ENCODE measurements at regions not wholly inside any gene's neighbourhood (a gene's known extent, or its start where the extent isn't known, plus 50 kb on each side); places are given as distances from the start of the nearest gene placed in this dataset.
A peak's percentile ranks its signal among the peaks of the same experiment; 100 is the strongest.
"Not testable (repeated sequence)": the region's sequence is repeated elsewhere in the genome, so short reads cannot be mapped to it uniquely, and the experiment has no call there.

DNA sequence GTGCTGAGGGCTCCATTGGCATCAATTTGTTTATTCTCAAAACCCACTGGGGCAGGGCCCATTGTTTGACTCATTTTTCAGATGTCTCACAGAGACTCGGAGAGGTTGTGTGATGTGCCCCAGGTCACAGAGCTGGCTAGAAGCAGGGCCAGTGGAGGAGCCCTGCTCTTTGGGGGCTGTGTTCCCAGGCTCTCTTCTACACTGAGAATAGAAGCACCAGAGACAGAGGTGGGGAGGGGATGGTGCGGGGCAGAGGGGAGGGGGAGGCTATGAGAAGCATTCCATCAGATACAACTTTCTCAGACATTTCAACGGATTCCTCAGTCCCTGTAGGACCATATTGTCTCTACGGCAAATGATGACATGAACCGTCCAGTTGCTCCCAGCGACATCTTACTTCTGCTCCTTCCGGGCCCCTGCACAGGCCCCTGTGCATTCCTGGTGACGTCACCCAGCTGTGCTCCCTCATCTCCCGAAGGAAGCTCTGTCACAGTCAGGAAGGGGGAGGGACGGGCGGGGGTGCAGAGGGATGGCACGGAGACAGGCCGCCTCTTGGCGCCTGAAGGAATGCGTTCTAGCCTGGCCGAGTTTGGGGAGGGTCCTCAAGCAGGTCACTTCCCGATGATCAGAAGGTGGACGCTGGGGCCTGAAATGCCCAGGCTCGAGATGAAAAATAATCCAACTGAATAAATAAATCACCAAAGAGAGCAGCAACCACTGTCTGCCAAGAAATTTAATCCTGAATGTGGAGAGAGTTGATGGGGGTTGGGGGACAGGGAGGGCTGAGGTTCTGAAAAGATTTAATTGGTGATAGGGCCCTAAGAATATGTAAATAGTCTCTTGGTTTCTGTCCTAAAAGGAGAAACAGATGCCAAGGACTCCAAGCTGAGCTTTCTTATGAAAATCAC lies 114.1 kb downstream of the NOG start:
- POLR2A ChIA-PET = no interaction called here
- no peak for ATAC-seq (ENCODE audit: low read depth)
- no peak for DNase-seq
- H3K27me3 Mint-ChIP-seq = peaks cover 22% of the 10 kb centered on the region
- no peak overlapping the region for H3K4me3 Mint-ChIP-seq
- H3K36me3 Mint-ChIP-seq = no peaks in the 10 kb centered on the region
- no peaks in the 10 kb centered on the region for H3K4me1 Mint-ChIP-seq
- H3K9me3 Mint-ChIP-seq = no peaks in the 10 kb centered on the region
- no peak overlapping the region for H3K27ac Mint-ChIP-seq

DNA sequence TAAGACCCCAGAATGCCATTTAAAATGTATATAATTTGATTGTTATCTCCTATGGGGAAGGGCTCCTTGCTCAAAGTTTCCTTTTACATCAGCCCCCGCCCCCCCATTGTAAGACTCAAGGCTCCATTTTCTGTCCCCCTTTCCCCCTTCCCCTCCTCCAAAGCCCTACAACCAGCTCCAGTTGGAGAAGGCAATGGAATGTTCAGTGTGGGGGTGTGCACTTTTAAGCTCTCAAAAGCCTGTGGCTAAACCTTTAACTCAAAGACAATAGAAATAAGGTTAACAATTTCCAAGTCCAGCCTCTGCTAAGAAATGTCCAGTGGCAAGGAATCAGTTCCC lies 114.7 kb downstream of the NOG start:
- DNase-seq (no peak), ATAC-seq (ENCODE audit: low read depth) (no peak)
- Mint-ChIP-seq H3K9me3 (no peaks in the 10 kb centered on the region), H3K4me3 (no peak overlapping the region), H3K27me3 (peaks cover 21% of the 10 kb centered on the region), H3K36me3 (no peaks in the 10 kb centered on the region), H3K27ac (no peak overlapping the region), H3K4me1 (no peaks in the 10 kb centered on the region)
- POLR2A ChIA-PET = no interaction called here

DNA sequence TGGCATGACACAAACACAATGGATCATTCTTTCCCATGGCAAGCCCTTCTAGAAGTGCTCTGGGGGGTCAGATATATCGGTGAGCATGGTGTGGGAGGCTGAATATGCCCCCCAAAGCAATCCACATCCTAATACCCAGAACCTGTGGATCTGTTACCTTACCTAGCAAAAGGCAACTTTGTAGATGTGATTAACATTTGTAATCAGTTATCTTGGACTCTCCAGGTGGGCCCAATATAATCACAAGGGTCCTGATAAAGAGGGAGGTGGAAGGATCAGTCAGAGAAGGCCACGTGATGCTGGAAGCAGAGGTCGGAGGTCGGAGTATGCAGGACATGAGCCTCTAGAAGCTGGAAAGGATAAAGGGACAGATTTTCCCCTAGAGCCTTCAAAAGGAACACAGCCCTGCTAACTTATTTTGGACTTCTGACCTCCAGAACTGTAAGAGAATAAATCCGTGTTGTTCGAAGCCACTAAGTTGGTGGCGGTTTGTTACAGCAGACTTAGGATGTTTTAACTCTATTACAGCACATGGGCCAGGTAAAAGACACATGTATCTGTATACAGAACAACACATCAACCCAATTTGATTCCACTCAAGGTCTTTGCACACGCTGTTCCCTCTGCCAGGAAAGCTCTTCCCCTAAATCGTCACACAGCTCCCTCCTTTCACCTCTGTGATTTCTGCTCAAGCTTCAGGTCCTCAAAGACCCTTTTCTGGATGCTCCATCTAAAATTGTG lies 115.3 kb downstream of the NOG start:
- DNase-seq = no peak
- H3K27ac Mint-ChIP-seq = no peak overlapping the region
- H3K4me3 Mint-ChIP-seq = no peak overlapping the region
- ATAC-seq (ENCODE audit: low read depth) = no peak
- no peaks in the 10 kb centered on the region for H3K36me3 Mint-ChIP-seq
- no peaks in the 10 kb centered on the region for H3K4me1 Mint-ChIP-seq
- no peaks in the 10 kb centered on the region for H3K9me3 Mint-ChIP-seq
- H3K27me3 Mint-ChIP-seq = peaks cover 19% of the 10 kb centered on the region
- POLR2A ChIA-PET = no interaction called here

DNA sequence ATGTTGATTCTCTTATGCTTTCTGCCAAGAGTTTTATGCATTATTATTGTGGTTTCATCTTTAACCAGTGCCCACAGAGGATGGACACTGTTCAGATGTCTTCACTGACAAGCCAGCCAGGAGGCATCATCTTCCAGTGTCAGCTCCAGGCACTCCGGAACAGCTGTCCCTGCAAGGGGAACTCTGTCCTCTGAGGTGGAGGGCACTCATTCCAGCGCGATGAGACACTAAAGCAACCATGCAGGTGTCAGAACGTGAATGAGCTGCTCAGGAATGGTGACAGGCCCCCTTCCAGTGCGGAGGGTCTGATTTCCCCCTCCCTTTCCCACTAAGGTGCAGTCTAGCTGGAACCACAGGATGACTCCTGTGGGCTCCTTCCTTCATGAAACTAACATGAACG lies 117.5 kb downstream of the NOG start:
- Mint-ChIP-seq H3K27me3 (peaks cover 19% of the 10 kb centered on the region), H3K9me3 (no peaks in the 10 kb centered on the region), H3K4me1 (peaks cover under 1% of the 10 kb centered on the region), H3K36me3 (no peaks in the 10 kb centered on the region), H3K27ac (no peak overlapping the region), H3K4me3 (no peak overlapping the region)
- ATAC-seq (ENCODE audit: low read depth) = no peak
- POLR2A ChIA-PET = no interaction called here
- DNase-seq = no peak

DNA sequence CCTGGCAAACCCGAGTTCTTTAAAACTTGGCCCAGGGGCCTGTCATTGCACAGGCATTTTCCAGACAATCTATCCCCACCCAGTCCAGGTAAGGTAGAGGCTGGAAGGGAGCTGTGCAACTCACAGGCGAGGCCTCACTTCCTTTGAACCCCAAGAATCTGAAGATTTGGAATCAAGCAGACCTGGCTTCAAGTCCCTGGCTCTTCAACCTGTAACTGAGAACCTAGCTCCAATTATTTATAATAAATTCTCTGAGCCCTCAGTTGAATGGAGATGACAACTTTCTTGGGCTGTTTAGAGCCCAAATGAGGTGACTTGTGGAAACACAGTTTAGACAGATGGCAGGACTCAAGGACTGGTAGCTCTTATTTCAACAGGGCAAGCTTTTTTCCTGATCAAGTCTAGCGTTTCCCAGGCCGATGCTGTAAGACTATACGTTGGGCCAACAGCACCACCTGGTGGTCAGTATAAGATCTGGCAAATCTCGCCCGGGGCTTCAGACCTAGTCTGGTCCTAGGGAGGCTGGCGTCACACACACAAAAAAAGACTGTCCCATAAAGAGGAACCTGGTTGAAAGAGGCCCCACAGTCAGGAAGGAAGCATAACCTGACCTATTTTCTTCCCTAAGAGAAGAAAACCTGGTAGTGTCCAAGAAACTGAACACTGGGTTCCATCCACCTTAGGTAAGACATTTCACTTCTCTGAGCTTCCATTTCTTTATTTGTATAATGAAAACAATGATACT lies 117.9 kb downstream of the C17orf67 start:
- Mint-ChIP-seq H3K4me3 (no peak overlapping the region), H3K36me3 (no peaks in the 10 kb centered on the region), H3K9me3 (no peaks in the 10 kb centered on the region), H3K27ac (no peak overlapping the region), H3K27me3 (peaks cover 13% of the 10 kb centered on the region), H3K4me1 (peaks cover 6% of the 10 kb centered on the region)
- ATAC-seq (ENCODE audit: low read depth) (peak; percentile 88), DNase-seq (peak; percentile 60)
- POLR2A ChIA-PET = interaction anchor here (1.6 kb wide), 1 partner anchor 123 kb away, joined by 4 read pairs; the partner anchor contains the start of gene NOG

DNA sequence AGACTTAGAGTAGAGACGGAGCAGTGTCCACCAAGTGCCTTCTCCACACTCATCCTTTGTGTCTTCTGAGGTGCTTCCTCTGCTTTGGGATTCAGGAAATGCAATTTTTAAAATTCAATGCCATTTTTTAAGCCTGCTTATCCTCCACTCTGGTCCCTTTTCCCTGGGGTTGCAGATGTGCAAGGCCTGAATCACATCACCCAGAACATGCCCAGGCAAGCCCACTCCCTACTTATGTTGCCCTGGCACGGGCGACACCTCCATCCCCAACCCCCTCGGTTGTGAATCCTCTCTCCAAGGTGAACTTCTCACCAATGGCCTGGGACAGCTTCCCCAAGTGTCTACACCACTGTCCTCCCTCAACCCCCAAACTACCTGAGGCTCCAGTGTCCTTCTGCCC lies 116.2 kb downstream of the C17orf67 start:
- H3K9me3 Mint-ChIP-seq = no peaks in the 10 kb centered on the region
- peaks cover 13% of the 10 kb centered on the region for H3K27me3 Mint-ChIP-seq
- H3K4me1 Mint-ChIP-seq = peaks cover 6% of the 10 kb centered on the region
- no peak overlapping the region for H3K4me3 Mint-ChIP-seq
- H3K36me3 Mint-ChIP-seq = no peaks in the 10 kb centered on the region
- H3K27ac Mint-ChIP-seq = no peak overlapping the region
- ATAC-seq (ENCODE audit: low read depth) = no peak
- no peak for DNase-seq
- POLR2A ChIA-PET = no interaction called here

DNA sequence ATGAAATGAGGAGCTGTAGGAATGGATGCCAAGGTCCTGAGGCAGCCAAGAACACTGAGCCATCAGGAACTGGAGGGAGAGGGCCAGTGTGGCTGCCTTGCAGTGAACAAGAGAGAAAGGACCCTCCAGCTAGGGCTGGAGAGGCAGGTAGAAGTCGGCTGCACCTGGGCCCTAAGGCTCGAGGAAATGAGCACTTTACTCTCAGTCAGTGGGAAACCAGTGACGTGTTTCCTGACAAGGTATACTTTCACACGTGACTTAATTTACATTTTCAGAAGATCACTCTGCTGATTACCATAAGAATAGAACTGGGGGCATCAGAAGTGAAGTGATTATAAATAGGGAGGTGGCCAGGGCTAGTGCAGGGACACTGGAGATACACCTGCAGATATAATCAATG lies 115.2 kb downstream of the C17orf67 start:
- Mint-ChIP-seq H3K36me3 (no peaks in the 10 kb centered on the region), H3K4me3 (no peak overlapping the region), H3K4me1 (peaks cover 6% of the 10 kb centered on the region), H3K27ac (no peak overlapping the region), H3K27me3 (peaks cover 10% of the 10 kb centered on the region), H3K9me3 (no peaks in the 10 kb centered on the region)
- no peak for ATAC-seq (ENCODE audit: low read depth)
- POLR2A ChIA-PET = no interaction called here
- DNase-seq = no peak

DNA sequence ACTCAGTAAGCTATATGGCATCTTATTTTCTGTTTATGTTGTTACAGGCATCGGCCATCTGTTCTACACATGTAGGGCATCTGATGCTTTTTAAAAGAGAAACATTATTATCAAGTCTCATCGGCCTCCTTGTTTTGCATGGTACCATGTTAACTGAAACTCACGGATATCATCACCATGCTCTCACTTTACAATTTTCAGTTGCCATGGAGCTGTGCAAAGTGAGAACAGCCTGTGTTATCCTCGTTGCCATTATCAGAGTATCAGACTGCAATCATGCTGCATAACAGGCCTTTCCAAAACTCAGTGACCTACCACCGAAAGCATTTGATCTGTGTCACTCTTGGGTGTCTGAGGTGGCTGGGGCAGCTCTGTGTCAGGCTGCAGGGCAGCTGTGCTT lies 110.3 kb downstream of the C17orf67 start:
- POLR2A ChIA-PET = no interaction called here
- H3K27me3 Mint-ChIP-seq = peaks cover 5% of the 10 kb centered on the region
- no peaks in the 10 kb centered on the region for H3K36me3 Mint-ChIP-seq
- H3K27ac Mint-ChIP-seq = no peak overlapping the region
- no peak overlapping the region for H3K4me3 Mint-ChIP-seq
- H3K4me1 Mint-ChIP-seq = no peaks in the 10 kb centered on the region
- ATAC-seq (ENCODE audit: low read depth) (no peak), DNase-seq (no peak)
- H3K9me3 Mint-ChIP-seq = no peaks in the 10 kb centered on the region

DNA sequence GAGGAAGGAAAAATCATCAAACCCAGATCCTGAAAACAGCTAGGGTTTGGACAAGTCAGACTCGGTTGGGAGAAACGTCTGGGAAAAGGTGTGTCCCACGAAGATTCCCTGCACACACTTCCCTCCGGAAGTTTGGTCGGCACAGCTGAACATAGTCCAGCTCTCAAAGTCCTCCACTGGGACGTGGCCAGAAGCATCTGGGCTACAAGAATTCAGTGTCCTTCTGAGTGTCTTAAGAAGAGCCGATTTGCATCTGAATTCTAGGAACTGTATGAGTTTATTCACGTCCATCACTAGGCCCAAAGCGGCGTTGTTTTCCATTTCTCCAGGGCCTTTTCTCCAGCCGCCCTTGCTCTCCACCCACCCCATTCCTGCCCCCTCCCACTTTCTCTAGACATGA lies 109.1 kb downstream of the C17orf67 start:
- peaks cover 3% of the 10 kb centered on the region for H3K27me3 Mint-ChIP-seq
- POLR2A ChIA-PET = no interaction called here
- ATAC-seq (ENCODE audit: low read depth) (no peak), DNase-seq (no peak)
- H3K9me3 Mint-ChIP-seq = no peaks in the 10 kb centered on the region
- no peak overlapping the region for H3K4me3 Mint-ChIP-seq
- no peaks in the 10 kb centered on the region for H3K4me1 Mint-ChIP-seq
- H3K27ac Mint-ChIP-seq = no peak overlapping the region
- no peaks in the 10 kb centered on the region for H3K36me3 Mint-ChIP-seq

DNA sequence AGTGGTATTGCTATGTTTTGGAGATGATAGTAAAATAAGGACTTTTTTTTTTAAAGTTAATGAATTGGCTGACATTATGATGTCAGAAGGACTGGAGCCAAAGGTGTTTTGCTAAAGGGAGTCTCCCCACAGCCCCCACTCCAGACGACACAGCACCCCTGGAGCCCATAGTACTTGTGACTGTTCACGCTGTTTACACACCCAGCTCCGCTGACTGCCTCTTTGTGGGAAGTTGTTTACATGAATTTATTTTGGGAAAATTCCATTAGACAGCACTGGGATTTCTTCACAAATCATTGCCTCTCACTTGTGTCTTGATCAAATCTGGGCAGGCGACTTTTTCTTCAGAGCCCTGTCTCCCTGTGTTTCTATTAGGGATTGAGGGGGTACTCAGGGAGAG lies 108.6 kb downstream of the C17orf67 start:
- Mint-ChIP-seq H3K27me3 (peaks cover 2% of the 10 kb centered on the region), H3K4me3 (no peak overlapping the region), H3K27ac (no peak overlapping the region), H3K4me1 (no peaks in the 10 kb centered on the region), H3K36me3 (no peaks in the 10 kb centered on the region), H3K9me3 (no peaks in the 10 kb centered on the region)
- ATAC-seq (ENCODE audit: low read depth) (no peak), DNase-seq (no peak)
- POLR2A ChIA-PET = no interaction called here

DNA sequence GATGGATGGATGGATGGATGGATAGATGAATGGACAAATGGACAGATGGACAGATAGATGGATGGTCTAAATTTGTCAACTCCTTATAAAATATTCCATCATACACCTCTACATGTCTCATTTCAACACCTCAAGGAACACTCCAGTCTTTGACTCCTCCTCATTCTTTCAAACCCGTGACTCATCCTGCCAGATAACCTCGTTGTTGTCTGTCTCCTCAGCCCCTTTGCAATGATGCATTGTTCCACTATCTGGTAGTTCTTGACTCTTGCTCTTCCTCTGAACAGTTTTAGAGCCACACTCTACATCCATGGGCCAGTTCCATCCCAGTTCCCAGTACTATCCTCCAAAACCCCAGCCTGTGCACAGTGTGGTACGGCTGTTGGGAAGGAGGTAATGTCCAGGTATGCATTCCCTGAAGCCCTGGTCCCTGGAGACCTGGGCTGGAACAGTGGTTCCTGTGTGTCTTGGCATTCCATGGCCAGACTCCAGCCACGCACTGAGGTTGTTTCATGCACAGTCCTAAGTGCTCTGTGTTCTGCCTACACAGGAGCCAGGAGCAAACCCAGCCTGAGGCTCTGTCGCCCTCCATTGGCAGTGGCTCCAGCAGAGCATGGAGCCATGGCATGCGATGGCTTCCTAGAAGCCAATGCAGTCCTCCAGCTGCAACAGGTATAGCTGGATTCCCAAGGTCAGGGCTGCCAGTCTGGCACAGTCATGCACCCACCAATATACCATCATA lies 105.7 kb downstream of the C17orf67 start:
- no peak overlapping the region for H3K27ac Mint-ChIP-seq
- no peaks in the 10 kb centered on the region for H3K9me3 Mint-ChIP-seq
- ATAC-seq (ENCODE audit: low read depth) (no peak), DNase-seq (no peak)
- POLR2A ChIA-PET = no interaction called here
- H3K4me3 Mint-ChIP-seq = no peak overlapping the region
- H3K27me3 Mint-ChIP-seq = peaks cover 5% of the 10 kb centered on the region
- no peaks in the 10 kb centered on the region for H3K36me3 Mint-ChIP-seq
- no peaks in the 10 kb centered on the region for H3K4me1 Mint-ChIP-seq

DNA sequence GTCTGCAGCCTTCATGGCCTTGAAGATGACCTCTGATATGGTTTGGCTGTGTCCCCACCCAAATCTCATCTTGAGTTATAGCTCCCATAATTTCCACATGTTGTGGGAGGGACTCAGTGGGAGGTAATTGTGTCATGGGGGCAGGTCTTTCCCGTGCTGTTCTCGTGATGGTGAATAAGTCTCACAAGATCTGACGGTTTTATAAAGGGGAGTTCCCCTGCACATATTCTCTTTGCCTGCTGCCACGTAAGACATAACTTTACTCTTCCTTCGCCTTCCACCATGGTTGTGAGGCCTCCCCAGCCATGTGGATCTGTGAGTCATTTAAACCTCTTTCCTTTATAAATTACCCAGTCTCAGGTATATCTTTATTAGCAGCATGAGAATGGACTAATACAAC lies 102.6 kb downstream of the C17orf67 start:
- H3K9me3 Mint-ChIP-seq; H3K4me1 Mint-ChIP-seq; ATAC-seq (ENCODE audit: low read depth); H3K4me3 Mint-ChIP-seq; H3K27ac Mint-ChIP-seq; POLR2A ChIA-PET; DNase-seq; H3K27me3 Mint-ChIP-seq; H3K36me3 Mint-ChIP-seq: not testable (repeated sequence)

DNA sequence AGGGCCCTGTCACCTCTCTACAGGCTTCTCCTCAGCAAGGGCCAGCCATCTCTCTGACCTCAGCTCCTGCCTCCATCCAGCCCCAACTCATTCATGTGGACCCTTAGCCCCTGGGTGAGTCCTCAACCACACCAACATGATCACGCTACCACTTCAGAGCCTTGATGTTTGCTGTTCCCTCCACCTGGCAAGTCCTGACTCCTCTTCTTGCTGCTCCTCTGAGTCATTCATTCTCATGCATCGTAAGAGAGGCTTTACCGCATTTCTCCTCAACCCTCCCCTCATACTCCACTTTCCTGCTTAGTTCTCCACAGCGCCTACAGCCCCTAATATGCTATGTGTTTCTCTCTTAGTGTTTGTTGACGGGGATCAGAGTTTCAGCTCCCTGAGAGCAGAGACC lies 99.9 kb downstream of the C17orf67 start:
- Mint-ChIP-seq H3K9me3 (no peaks in the 10 kb centered on the region), H3K27ac (no peak overlapping the region), H3K4me1 (no peaks in the 10 kb centered on the region), H3K27me3 (peaks cover 2% of the 10 kb centered on the region), H3K36me3 (no peaks in the 10 kb centered on the region), H3K4me3 (no peak overlapping the region)
- DNase-seq = no peak
- POLR2A ChIA-PET = no interaction called here
- no peak for ATAC-seq (ENCODE audit: low read depth)

Measured in activated naive CD8-positive, alpha-beta T cell treated with anti-CD3 and anti-CD28 coated beads, Interleukin-2, amount 10 ng/mL, durations not matched to agents 7 days and 5 days (primary cell).